T47D (cell line): ENCODE measurements at regions not wholly inside any gene's neighbourhood (a gene's known extent, or its start where the extent isn't known, plus 50 kb on each side); places are given as distances from the start of the nearest gene placed in this dataset.

Experiments
- DNase-seq, 2 experiments: peaks; one replicate each; pipeline versions ENCODE4 v3.0.0 to v3.0.0-alpha.2; 2011 to 2012; ENCODE audit warnings: low read depth in 1 of 2, low spot score in 1 of 2
- JUND ChIP-seq: IDR thresholded peaks from 2 replicates; pipeline ENCODE4 v1.6.1; 2012; ENCODE audit warnings: low read depth
- in situ Hi-C: cut with HindIII; loops from 2 replicates; pipeline ENCODE4 v1.10.0; 2016; ENCODE audit warnings: low sequenced_read_pairs, low pct_unique_long_range_greater_than_20kb

- in situ Hi-C loops, result no loop called here
- TF ChIP-seq JUND, result no peak
- no peak for DNase-seq
These were observed 1131.0 kb downstream of the BCL11B start for GRCh38 chr14:98140862-98141530.

DNA sequence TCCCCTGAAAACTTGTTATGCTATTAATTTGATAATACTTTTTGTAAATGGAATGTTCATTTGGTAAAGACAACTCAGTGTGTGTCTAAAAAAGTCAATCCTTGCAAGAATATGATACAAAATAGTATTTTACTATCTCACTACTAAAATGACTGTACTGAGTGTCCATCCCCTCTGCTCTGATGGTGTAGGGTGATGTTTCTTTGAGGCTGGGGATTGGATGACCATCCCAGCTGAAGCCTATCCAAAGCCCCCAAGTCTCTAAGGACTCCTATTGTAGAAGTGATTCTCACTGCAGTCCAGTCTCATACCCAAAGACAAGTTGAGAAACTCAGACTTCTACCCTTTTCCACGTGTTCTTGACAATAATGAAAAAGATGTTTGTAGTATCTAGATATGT lies 1128.4 kb downstream of the BCL11B start:
- no peak for TF ChIP-seq JUND
- in situ Hi-C loops, result no loop called here

DNA sequence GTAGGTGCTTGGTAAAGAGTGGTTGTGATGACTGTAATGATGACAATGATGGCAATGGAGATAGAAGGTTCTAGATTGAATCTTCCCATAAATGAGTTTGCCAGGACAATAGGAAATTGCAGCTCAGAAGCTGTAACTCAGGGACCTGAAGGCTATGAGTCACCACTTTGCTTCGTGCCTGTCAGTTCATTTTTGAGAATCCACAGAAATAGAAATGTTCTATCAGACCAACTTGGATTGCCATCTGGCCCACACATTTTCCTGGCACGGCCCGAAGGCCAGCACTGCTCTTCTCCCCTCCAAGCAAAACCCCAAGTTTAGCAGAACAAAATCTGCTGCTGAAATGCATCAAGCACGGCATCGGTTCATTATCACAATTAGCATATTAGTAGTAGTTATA lies 1127.0 kb downstream of the BCL11B start:
- TF ChIP-seq JUND, result no peak
- in situ Hi-C loops, result no loop called here
- no peak for DNase-seq

More for the DNA sequence above, 1128.4 kb downstream of the BCL11B start:
- no peak for DNase-seq

- in situ Hi-C loops, result no loop called here
- TF ChIP-seq JUND, result no peak
These were observed 1125.6 kb downstream of the BCL11B start for GRCh38 chr14:98146416-98146815.

DNA sequence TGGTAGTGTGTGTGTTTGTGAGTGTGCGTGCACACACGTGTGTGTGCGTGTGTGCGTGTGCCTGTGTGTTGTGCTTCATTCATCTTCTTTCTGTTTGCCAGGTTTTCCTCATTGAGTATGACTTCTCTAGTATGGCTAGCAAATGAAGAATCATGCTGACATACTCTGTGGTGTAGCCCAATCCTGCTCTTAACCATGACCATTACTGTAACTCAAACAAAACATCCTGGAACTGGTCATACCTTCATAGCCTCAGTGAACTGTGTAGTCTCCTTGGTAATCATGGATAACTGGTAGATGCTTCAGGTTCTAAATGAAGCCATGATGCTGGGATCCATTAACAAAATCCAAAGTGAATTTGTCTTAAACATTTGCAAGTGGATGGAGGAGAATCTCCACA lies 1117.7 kb downstream of the BCL11B start:
- no peak for DNase-seq
- in situ Hi-C loops, result no loop called here
- TF ChIP-seq JUND, result no peak

More at GRCh38 chr14:98146416-98146815, 1125.6 kb downstream of the BCL11B start:
- DNase-seq, result no peak

DNA sequence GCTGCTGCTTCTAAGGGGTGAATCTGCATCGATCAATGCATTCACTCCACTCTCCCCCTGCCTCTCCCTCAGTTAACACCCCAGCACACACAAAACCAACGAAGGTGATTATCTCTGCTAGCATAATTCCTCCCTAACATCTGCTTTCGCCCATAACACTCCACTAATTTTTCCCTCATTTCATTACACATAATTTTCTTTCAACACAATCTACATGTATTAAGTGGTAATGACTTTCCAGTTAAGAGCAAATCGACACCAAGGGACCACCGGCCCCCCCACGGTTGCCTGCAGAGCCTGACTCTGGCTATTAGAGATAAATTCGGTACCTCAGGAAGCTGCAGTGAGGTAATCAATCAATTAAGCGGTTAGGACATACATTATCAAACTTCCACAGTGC lies 1115.6 kb downstream of the BCL11B start:
- in situ Hi-C loops, result no loop called here
- TF ChIP-seq JUND, result no peak
- no peak for DNase-seq

DNA sequence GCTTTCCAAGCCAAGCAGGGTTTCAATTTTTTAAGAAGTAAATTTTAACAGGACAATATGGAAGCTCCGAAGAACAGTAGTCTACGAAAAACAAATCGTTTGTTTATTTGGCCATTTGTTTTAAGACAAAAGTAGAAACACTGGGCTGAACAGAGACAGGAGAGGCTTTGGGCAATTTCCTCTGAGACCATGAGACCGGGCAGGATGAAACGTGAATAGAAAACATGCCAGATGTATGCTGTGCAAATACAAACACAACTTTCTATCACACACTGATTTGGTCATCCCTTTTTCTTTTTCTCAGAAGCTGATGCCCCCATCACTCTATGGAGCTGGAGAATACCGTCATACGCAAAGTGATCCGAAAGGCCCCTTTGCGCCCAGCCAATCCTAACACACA lies 1111.1 kb downstream of the BCL11B start:
- TF ChIP-seq JUND, result no peak
- no peak for DNase-seq
- in situ Hi-C loops, result no loop called here

GRCh38 chr14:98161356-98161755 lies 1110.6 kb downstream of the BCL11B start:
- in situ Hi-C loops, result no loop called here

GRCh38 chr14:98162856-98163805 lies 1108.9 kb downstream of the BCL11B start:
- no peak for DNase-seq
- in situ Hi-C loops, result no loop called here
- TF ChIP-seq JUND, result no peak

More at GRCh38 chr14:98161356-98161755, 1110.6 kb downstream of the BCL11B start:
- no peak for TF ChIP-seq JUND
- no peak for DNase-seq

DNA sequence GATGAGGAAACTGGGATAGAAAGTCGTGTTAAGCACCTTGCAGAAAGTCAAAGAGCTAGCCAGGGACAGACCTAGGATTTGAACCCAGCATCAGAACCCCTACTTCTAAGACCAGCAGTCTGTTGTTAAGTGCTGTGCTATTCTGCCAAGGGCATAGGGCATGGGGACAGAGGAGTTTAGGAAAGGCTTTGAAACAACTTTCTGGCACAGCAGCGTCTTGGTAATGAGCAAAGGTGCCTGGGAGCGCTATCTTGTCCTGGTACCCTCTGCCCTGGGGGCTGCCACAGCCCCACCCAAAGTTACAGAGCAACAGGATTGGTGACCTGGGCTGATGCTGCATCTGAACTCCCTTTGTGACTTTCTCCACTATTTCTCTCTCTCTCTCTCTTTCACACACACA lies 1108.1 kb downstream of the BCL11B start:
- in situ Hi-C loops, result no loop called here
- no peak for TF ChIP-seq JUND
- no peak for DNase-seq

DNA sequence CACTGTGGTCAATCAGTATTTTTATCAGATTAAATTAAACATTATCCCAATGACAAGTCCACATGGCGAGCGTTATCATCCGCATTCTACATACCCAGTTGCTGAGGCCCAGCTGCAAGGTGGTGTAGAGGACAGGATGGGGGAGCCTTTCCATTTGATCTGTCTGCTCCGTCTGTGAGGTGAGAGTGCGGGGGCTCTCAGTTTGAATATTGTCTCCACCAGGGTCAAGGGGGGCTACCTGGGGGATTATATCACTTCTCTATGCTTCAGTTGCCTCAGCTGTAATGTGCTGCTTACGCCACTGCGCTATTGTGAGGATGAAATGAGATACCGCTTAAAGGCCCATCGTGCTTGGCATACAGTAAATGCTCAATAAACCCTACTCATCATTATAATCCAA lies 1106.0 kb downstream of the BCL11B start:
- in situ Hi-C loops, result no loop called here
- TF ChIP-seq JUND, result no peak
- no peak for DNase-seq

- no peak for DNase-seq
- no peak for TF ChIP-seq JUND
- in situ Hi-C loops, result no loop called here
These were observed 1104.7 kb downstream of the BCL11B start for GRCh38 chr14:98167275-98167674.

GRCh38 chr14:98167705-98168104 lies 1104.3 kb downstream of the BCL11B start:
- DNase-seq, result no peak
- in situ Hi-C loops, result no loop called here
- no peak for TF ChIP-seq JUND
